ENCODE measurements at regions not wholly inside any gene's neighbourhood (a gene's known extent, or its start where the extent isn't known, plus 50 kb on each side); places are given as distances from the start of the nearest gene placed in this dataset.

- intact Hi-C loops (cut with DNase I): no loop called here
- Histone ChIP-seq H3K36me3 (no peaks in the 10 kb centered on the region), H3K4me1 (no peaks in the 10 kb centered on the region), H3K9me3 (no peaks in the 10 kb centered on the region), H3K27ac (no peak overlapping the region), H3K27me3 (ENCODE audit: low read depth) (no peaks in the 10 kb centered on the region), H3K4me3 (no peak overlapping the region)
- no peak for TF ChIP-seq CTCF (IDR thresholded peaks at IDR 0.05)
- ATAC-seq (no peak), DNase-seq (no peak)
These were observed 500.2 kb upstream of the NMUR2 start for GRCh38 chr5:152905286-152905685.

GRCh38 chr5:152907488-152908245, 502.6 kb upstream of the NMUR2 start:
- Histone ChIP-seq H3K4me1 (no peaks in the 10 kb centered on the region), H3K36me3 (no peaks in the 10 kb centered on the region), H3K9me3 (no peaks in the 10 kb centered on the region), H3K27me3 (ENCODE audit: low read depth) (no peaks in the 10 kb centered on the region), H3K27ac (no peak overlapping the region), H3K4me3 (no peak overlapping the region)
- no peak for ATAC-seq
- TF ChIP-seq CTCF (IDR thresholded peaks at IDR 0.05): no peak
- intact Hi-C loops (cut with DNase I): no loop called here
- no peak for DNase-seq

GRCh38 chr5:152912924-152913323, 507.8 kb upstream of the NMUR2 start:
- intact Hi-C loops (cut with DNase I): no loop called here
- ATAC-seq: no peak

GRCh38 chr5:152932621-152933020, 527.5 kb upstream of the NMUR2 start:
- Histone ChIP-seq H3K4me3 (no peak overlapping the region), H3K9me3 (no peaks in the 10 kb centered on the region), H3K4me1 (no peaks in the 10 kb centered on the region), H3K36me3 (no peaks in the 10 kb centered on the region), H3K27me3 (ENCODE audit: low read depth) (no peaks in the 10 kb centered on the region), H3K27ac (no peak overlapping the region)
- intact Hi-C loops (cut with DNase I): no loop called here
- TF ChIP-seq CTCF (IDR thresholded peaks at IDR 0.05): no peak
- ATAC-seq: no peak
- no peak for DNase-seq

More at GRCh38 chr5:152912924-152913323, 507.8 kb upstream of the NMUR2 start:
- H3K27ac ChIP-seq: no peak overlapping the region
- no peaks in the 10 kb centered on the region for H3K4me1 ChIP-seq
- no peaks in the 10 kb centered on the region for H3K36me3 ChIP-seq
- no peaks in the 10 kb centered on the region for H3K9me3 ChIP-seq
- H3K4me3 ChIP-seq: no peak overlapping the region
- DNase-seq: no peak
- no peak for TF ChIP-seq CTCF (IDR thresholded peaks at IDR 0.05)
- H3K27me3 ChIP-seq (ENCODE audit: low read depth): no peaks in the 10 kb centered on the region

- Histone ChIP-seq H3K4me1 (no peaks in the 10 kb centered on the region), H3K36me3 (no peaks in the 10 kb centered on the region), H3K27ac (no peak overlapping the region), H3K27me3 (ENCODE audit: low read depth) (no peaks in the 10 kb centered on the region), H3K4me3 (no peak overlapping the region), H3K9me3 (no peaks in the 10 kb centered on the region)
- TF ChIP-seq CTCF (IDR thresholded peaks at IDR 0.05): no peak
- ATAC-seq: no peak
- intact Hi-C loops (cut with DNase I): no loop called here
- no peak for DNase-seq
These were observed 528.0 kb upstream of the NMUR2 start for GRCh38 chr5:152933056-152933455.

Measured in lower lobe of right lung (tissue), 2 donors.